ENCODE measurements at regions not wholly inside any gene's neighbourhood (a gene's known extent, or its start where the extent isn't known, plus 50 kb on each side); places are given as distances from the start of the nearest gene placed in this dataset.
"Not testable (repeated sequence)": the region's sequence is repeated elsewhere in the genome, so short reads cannot be mapped to it uniquely, and the experiment has no call there.

DNA sequence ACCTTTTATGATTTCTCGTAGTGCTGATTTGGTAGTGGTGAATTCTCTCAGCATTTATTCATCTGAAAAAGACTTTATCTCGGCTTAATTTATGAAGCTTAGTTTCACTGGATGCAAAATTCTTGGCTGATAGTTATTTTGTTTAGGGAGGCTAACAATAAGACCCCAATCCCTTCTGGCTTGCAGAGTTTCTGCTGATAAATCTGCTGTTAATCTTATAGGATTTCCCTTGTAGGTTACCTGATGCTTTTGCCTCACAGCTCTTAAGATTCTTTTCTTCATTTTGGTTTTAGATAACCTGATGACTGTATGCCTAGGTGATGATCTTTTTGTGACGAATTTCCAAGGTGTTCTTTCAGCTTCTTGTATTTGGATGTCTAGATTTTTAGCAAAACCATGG, 388.7 kb downstream of the UTRN start:
- Histone ChIP-seq H3K27me3 (ENCODE audit: control insufficient read depth in 4 of 4, insufficient read depth in 4 of 4, low read length in 3 of 4) (no peaks in the 10 kb centered on the region), H3K36me3 (ENCODE audit: control insufficient read depth in 4 of 4, insufficient read depth in 3 of 4, low read depth in 1 of 4, low read length in 3 of 4) (no peaks in the 10 kb centered on the region), H3K4me3 (ENCODE audit: low read depth in 1 of 3, low read length in 3 of 3) (no peak overlapping the region), H3K4me1 (ENCODE audit: control insufficient read depth in 4 of 4, insufficient read depth in 4 of 4, low read length in 3 of 4) (peaks cover 0 to 2% (median 0%) of the 10 kb centered on the region in 4 donors), H3K9ac (ENCODE audit: low read depth in 1 of 2, low read length in 2 of 2) (no peak overlapping the region), H3K9me3 (ENCODE audit: control insufficient read depth in 4 of 4, low read length in 3 of 4) (peaks cover 0 to 7% (median 1%) of the 10 kb centered on the region in 4 donors), H3K27ac (ENCODE audit: low read depth in 1 of 2, low read length in 2 of 2) (no peak overlapping the region)
- DNase-seq (ENCODE audit: low spot score), result no peak
- no peak for TF ChIP-seq GABPA (IDR thresholded peaks at IDR 0.05 in 1 of 2, conservative IDR thresholded peaks at IDR 0.05 in 1 of 2)
- no peak for TF ChIP-seq TAF1 (conservative IDR thresholded peaks at IDR 0.05)
- no peak for TF ChIP-seq REST (IDR thresholded peaks at IDR 0.05)
- no peak for TF ChIP-seq RXRA (IDR thresholded peaks at IDR 0.05)
- TF ChIP-seq, protein P1, sequence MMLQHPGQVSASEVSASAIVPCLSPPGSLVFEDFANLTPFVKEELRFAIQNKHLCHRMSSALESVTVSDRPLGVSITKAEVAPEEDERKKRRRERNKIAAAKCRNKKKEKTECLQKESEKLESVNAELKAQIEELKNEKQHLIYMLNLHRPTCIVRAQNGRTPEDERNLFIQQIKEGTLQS (IDR thresholded peaks at IDR 0.05), result no peak
- WGBS, result 98% methylated on average over 3 of the region's 3 CpGs

GRCh38 chr6:144675231-144675861, 390.2 kb downstream of the UTRN start:
- Histone ChIP-seq H3K9ac (ENCODE audit: low read depth in 1 of 2, low read length in 2 of 2) (no peak overlapping the region), H3K4me1 (ENCODE audit: control insufficient read depth in 4 of 4, insufficient read depth in 4 of 4, low read length in 3 of 4) (peaks cover 0 to 2% (median 0%) of the 10 kb centered on the region in 4 donors), H3K4me3 (ENCODE audit: low read depth in 1 of 3, low read length in 3 of 3) (no peak overlapping the region), H3K27me3 (ENCODE audit: control insufficient read depth in 4 of 4, insufficient read depth in 4 of 4, low read length in 3 of 4) (no peaks in the 10 kb centered on the region), H3K9me3 (ENCODE audit: control insufficient read depth in 4 of 4, low read length in 3 of 4) (peaks cover 0 to 7% (median 1%) of the 10 kb centered on the region in 4 donors), H3K36me3 (ENCODE audit: control insufficient read depth in 4 of 4, insufficient read depth in 3 of 4, low read depth in 1 of 4, low read length in 3 of 4) (no peaks in the 10 kb centered on the region), H3K27ac (ENCODE audit: low read depth in 1 of 2, low read length in 2 of 2) (no peak overlapping the region)
- 89% methylated on average over 6 of the region's 6 CpGs for WGBS
- DNase-seq (ENCODE audit: low spot score), result no peak
- TF ChIP-seq, protein P2, sequence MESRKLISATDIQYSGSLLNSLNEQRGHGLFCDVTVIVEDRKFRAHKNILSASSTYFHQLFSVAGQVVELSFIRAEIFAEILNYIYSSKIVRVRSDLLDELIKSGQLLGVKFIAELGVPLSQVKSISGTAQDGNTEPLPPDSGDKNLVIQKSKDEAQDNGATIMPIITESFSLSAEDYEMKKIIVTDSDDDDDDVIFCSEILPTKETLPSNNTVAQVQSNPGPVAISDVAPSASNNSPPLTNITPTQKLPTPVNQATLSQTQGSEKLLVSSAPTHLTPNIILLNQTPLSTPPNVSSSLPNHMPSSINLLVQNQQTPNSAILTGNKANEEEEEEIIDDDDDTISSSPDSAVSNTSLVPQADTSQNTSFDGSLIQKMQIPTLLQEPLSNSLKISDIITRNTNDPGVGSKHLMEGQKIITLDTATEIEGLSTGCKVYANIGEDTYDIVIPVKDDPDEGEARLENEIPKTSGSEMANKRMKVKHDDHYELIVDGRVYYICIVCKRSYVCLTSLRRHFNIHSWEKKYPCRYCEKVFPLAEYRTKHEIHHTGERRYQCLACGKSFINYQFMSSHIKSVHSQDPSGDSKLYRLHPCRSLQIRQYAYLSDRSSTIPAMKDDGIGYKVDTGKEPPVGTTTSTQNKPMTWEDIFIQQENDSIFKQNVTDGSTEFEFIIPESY (IDR thresholded peaks at IDR 0.05), result no peak
- TF ChIP-seq HNF4A (conservative IDR thresholded peaks at IDR 0.05), result no peak
- no peak for TF ChIP-seq FOXA2 (IDR thresholded peaks at IDR 0.05)
- TF ChIP-seq JUND (IDR thresholded peaks at IDR 0.05), result no peak
- TF ChIP-seq SP1 (IDR thresholded peaks at IDR 0.05), result no peak
- TF ChIP-seq, protein P1 (IDR thresholded peaks at IDR 0.05), result no peak
- no peak for TF ChIP-seq HNF4G (IDR thresholded peaks at IDR 0.05)
- no peak for TF ChIP-seq FOXA1 (IDR thresholded peaks at IDR 0.05)
- no peak for TF ChIP-seq EGR1 (IDR thresholded peaks at IDR 0.05; ENCODE audit: low read depth in 2 of 2)
- no peak for TF ChIP-seq YY1 (IDR thresholded peaks at IDR 0.05)
- TF ChIP-seq TAF1 (conservative IDR thresholded peaks at IDR 0.05), result no peak
- TF ChIP-seq RAD21 (IDR thresholded peaks at IDR 0.05), result no peak
- TF ChIP-seq NR2F2 (IDR thresholded peaks at IDR 0.05), result no peak
- TF ChIP-seq RXRA (IDR thresholded peaks at IDR 0.05), result no peak
- TF ChIP-seq GABPA (IDR thresholded peaks at IDR 0.05 in 1 of 2, conservative IDR thresholded peaks at IDR 0.05 in 1 of 2), result no peak
- TF ChIP-seq, protein P3, sequence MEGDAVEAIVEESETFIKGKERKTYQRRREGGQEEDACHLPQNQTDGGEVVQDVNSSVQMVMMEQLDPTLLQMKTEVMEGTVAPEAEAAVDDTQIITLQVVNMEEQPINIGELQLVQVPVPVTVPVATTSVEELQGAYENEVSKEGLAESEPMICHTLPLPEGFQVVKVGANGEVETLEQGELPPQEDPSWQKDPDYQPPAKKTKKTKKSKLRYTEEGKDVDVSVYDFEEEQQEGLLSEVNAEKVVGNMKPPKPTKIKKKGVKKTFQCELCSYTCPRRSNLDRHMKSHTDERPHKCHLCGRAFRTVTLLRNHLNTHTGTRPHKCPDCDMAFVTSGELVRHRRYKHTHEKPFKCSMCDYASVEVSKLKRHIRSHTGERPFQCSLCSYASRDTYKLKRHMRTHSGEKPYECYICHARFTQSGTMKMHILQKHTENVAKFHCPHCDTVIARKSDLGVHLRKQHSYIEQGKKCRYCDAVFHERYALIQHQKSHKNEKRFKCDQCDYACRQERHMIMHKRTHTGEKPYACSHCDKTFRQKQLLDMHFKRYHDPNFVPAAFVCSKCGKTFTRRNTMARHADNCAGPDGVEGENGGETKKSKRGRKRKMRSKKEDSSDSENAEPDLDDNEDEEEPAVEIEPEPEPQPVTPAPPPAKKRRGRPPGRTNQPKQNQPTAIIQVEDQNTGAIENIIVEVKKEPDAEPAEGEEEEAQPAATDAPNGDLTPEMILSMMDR (IDR thresholded peaks at IDR 0.05; ENCODE audit: low read depth, low read length, missing input control), result no peak

DNA sequence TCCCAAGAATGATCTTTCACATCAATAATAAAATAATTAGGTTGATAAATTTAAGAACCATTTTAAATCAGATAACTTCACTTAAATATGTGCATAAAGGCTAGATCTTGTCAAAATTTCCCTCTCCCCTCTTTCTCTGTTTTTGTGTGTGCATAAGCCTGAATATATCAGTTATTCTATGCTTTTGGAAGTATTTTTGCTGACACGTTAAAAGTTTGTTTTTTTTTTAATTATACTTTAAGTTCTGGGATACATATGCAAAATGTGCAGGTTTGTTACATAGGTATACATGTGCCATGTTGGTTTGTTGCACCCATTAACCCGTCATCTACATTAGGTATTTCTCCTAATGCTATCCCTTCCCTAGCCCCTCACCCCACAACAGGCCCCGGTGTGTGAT, 391.2 kb downstream of the UTRN start:
- H3K9me3 ChIP-seq (ENCODE audit: control insufficient read depth in 4 of 4, low read length in 3 of 4); H3K27me3 ChIP-seq (ENCODE audit: control insufficient read depth in 4 of 4, insufficient read depth in 4 of 4, low read length in 3 of 4); H3K36me3 ChIP-seq (ENCODE audit: control insufficient read depth in 4 of 4, insufficient read depth in 3 of 4, low read depth in 1 of 4, low read length in 3 of 4); H3K4me1 ChIP-seq (ENCODE audit: control insufficient read depth in 4 of 4, insufficient read depth in 4 of 4, low read length in 3 of 4); H3K4me3 ChIP-seq (ENCODE audit: low read depth in 1 of 3, low read length in 3 of 3); H3K9ac ChIP-seq (ENCODE audit: low read depth in 1 of 2, low read length in 2 of 2); H3K27ac ChIP-seq (ENCODE audit: low read depth in 1 of 2, low read length in 2 of 2); DNase-seq (ENCODE audit: low spot score): not testable (repeated sequence)
- 95% methylated on average over 3 of the region's 3 CpGs for whole genome bisulfite sequencing

GRCh38 chr6:144677263-144677662, 392.1 kb downstream of the UTRN start:
- H3K4me1 ChIP-seq (ENCODE audit: control insufficient read depth in 4 of 4, insufficient read depth in 4 of 4, low read length in 3 of 4); H3K9me3 ChIP-seq (ENCODE audit: control insufficient read depth in 4 of 4, low read length in 3 of 4); DNase-seq (ENCODE audit: low spot score); H3K27me3 ChIP-seq (ENCODE audit: control insufficient read depth in 4 of 4, insufficient read depth in 4 of 4, low read length in 3 of 4); H3K4me3 ChIP-seq (ENCODE audit: low read depth in 1 of 3, low read length in 3 of 3); H3K27ac ChIP-seq (ENCODE audit: low read depth in 1 of 2, low read length in 2 of 2); H3K9ac ChIP-seq (ENCODE audit: low read depth in 1 of 2, low read length in 2 of 2); H3K36me3 ChIP-seq (ENCODE audit: control insufficient read depth in 4 of 4, insufficient read depth in 3 of 4, low read depth in 1 of 4, low read length in 3 of 4): not testable (repeated sequence)
- WGBS, result 97% methylated on average over 4 of the region's 4 CpGs

Measured in liver (tissue), 8 donors.